A549 (cell line): ENCODE measurements at regions not wholly inside any gene's neighbourhood (a gene's known extent, or its start where the extent isn't known, plus 50 kb on each side); places are given as distances from the start of the nearest gene placed in this dataset.

Experiments
- ATAC-seq, 2 experiments: fragments of 200-7000 bp in 1 of 2; fragments of >200 bp in 1 of 2; cut with Nextera tagmentation in 1 of 2; cut with Tn5 transposase in 1 of 2; 3 replicates each; pipeline versions ENCODE4 v1.8.0 to v1.9.1; 2018 to 2020; ENCODE audit warnings: mild to moderate bottlenecking in 1 of 2, moderate library complexity in 1 of 2
- CTCF ChIA-PET: fragments of 300-600 bp; sonication (Branson Sonifier 250); formaldehyde crosslinking; extraction: SDS; loops from one replicate; lab custom pipeline; 2021; ENCODE audit warnings: antibody characterized with exemption, inconsistent platforms; lab: Yijun Ruan, JAX
- POLR2A ChIA-PET: fragments of 350-600 bp; formaldehyde crosslinking; extraction: SDS; loops from one replicate; lab custom pipeline; 2021; ENCODE audit warnings: antibody characterized with exemption, inconsistent platforms; lab: Yijun Ruan, JAX
- DNase-seq, 2 experiments: peaks; one replicate each; pipeline versions ENCODE4 v3.0.0 to v3.0.0-alpha.2; 2011 to 2016; ENCODE audit warnings: low read depth in 1 of 2, low spot score in 1 of 2
- FAIRE-seq: peaks from 2 replicates; lab custom pipeline; 2011; peaks lifted over from hg19 to GRCh38; lab: Jason Lieb, UNC
- H3K27ac ChIP-seq, 2 experiments: fragments of >200 bp; sonication (Bioruptor Twin); formaldehyde crosslinking; 3 replicates each; pipeline ENCODE4 v1.5.1; 2016 to 2017
- H3K4me1 ChIP-seq: fragments of >200 bp; sonication (Bioruptor Twin); formaldehyde crosslinking; 3 replicates; pipeline ENCODE4 v1.6.1; 2016
- H3K4me2 ChIP-seq: fragments of >200 bp; sonication (Bioruptor Twin); formaldehyde crosslinking; 3 replicates; pipeline ENCODE4 v1.6.1; 2016
- H3K4me3 ChIP-seq: fragments of >200 bp; sonication (Bioruptor Twin); formaldehyde crosslinking; 3 replicates; pipeline ENCODE4 v1.5.1; 2016
- H3K9me3 ChIP-seq: fragments of >200 bp; sonication (Bioruptor Twin); formaldehyde crosslinking; 3 replicates; pipeline ENCODE4 v1.6.1; 2016
- ATOH8 ChIP-seq: fragments of 250-450 bp; sonication (Bioruptor Pico); IDR thresholded peaks from 2 replicates; pipeline ENCODE4 v1.5.0; 2020; ENCODE audit warnings: low read depth, mild to moderate bottlenecking, moderate library complexity
- CHD4 ChIP-seq: fragments of 200-600 bp; sonication (generic); IDR thresholded peaks from 2 replicates; pipeline ENCODE4 v1.6.1; 2016; ENCODE audit warnings: antibody characterized with exemption, mild to moderate bottlenecking, borderline replicate concordance
- CTCF ChIP-seq: fragments of >200 bp; sonication (Bioruptor Twin); formaldehyde crosslinking; IDR thresholded peaks from 3 replicates; pipeline ENCODE4 v1.5.1; 2016
- E2F6 ChIP-seq: IDR thresholded peaks from 2 replicates; pipeline ENCODE4 v1.6.1; 2012; ENCODE audit warnings: low read depth, borderline replicate concordance
- ELK1 ChIP-seq: fragments of 150-350 bp; IDR thresholded peaks from 2 replicates; pipeline ENCODE4 v1.6.1; 2014; ENCODE audit warnings: low read depth, mild to moderate bottlenecking, low read length
- EP300 ChIP-seq, 2 experiments: fragments of >200 bp; sonication (Bioruptor Twin); formaldehyde crosslinking; IDR thresholded peaks; 2 replicates in 1 of 2; 3 replicates in 1 of 2; pipeline ENCODE4 v1.6.1; 2016 to 2017
- FOSB ChIP-seq: fragments of 250-450 bp; sonication (Bioruptor Pico); IDR thresholded peaks from 2 replicates; pipeline ENCODE4 v1.5.0; 2020; ENCODE audit warnings: mild to moderate bottlenecking, moderate library complexity
- HEYL ChIP-seq: fragments of 250-450 bp; sonication (Bioruptor Pico); IDR thresholded peaks from 2 replicates; pipeline ENCODE4 v1.8.0; 2021; ENCODE audit warnings: mild to moderate bottlenecking, moderate library complexity
- HMGXB4 ChIP-seq: fragments of 250-450 bp; sonication (Bioruptor Pico); IDR thresholded peaks from 2 replicates; pipeline ENCODE4 v1.5.0; 2021; ENCODE audit warnings: mild to moderate bottlenecking, moderate library complexity, borderline replicate concordance
- HOXB13 ChIP-seq: fragments of 250-450 bp; sonication (Bioruptor Pico); IDR thresholded peaks from 2 replicates; pipeline ENCODE4 v1.5.0; 2020; ENCODE audit warnings: low read depth, mild to moderate bottlenecking, moderate library complexity
- HOXB5 ChIP-seq: fragments of 250-450 bp; sonication (Bioruptor Pico); IDR thresholded peaks from 2 replicates; pipeline ENCODE4 v1.5.0; 2020; ENCODE audit warnings: mild to moderate bottlenecking, moderate library complexity
- JUN ChIP-seq, 2 experiments: fragments of >200 bp; sonication (Bioruptor Twin); formaldehyde crosslinking; IDR thresholded peaks; 2 replicates in 1 of 2; 3 replicates in 1 of 2; pipeline ENCODE4 v1.6.1; 2016 to 2017
- KDM1A ChIP-seq: fragments of 200-600 bp; sonication (generic); IDR thresholded peaks from 2 replicates; pipeline ENCODE4 v1.6.1; 2016; ENCODE audit warnings: low read depth, mild to moderate bottlenecking
- KDM5A ChIP-seq: fragments of 200-600 bp; sonication (generic); IDR thresholded peaks from 2 replicates; pipeline ENCODE4 v1.6.1; 2016; ENCODE audit warnings: antibody characterized with exemption, mild to moderate bottlenecking
- MAZ ChIP-seq: fragments of 150-350 bp; IDR thresholded peaks from 2 replicates; pipeline ENCODE4 v1.6.1; 2014; ENCODE audit warnings: antibody characterized with exemption, low read depth, low read length, borderline replicate concordance
- MYC ChIP-seq: IDR thresholded peaks from 2 replicates; pipeline ENCODE4 v1.6.1; 2012; ENCODE audit warnings: mild to moderate bottlenecking, inconsistent platforms, low read length, improper control_type of control experiment, borderline replicate concordance
- NFE2L2 ChIP-seq: fragments of 150-350 bp; conservative IDR thresholded peaks from 2 replicates; pipeline ENCODE4 v1.6.1; 2014; ENCODE audit warnings: low read length
- POLR2A ChIP-seq: IDR thresholded peaks from 2 replicates; pipeline ENCODE4 v1.6.1; 2012; ENCODE audit warnings: mild to moderate bottlenecking, low read length
- POLR2AphosphoS2 ChIP-seq: conservative IDR thresholded peaks from 2 replicates; pipeline ENCODE4 v1.6.1; 2012; ENCODE audit warnings: low read length, improper control_type of control experiment, inconsistent platforms
- RAD21 ChIP-seq, 2 experiments: fragments of >200 bp in 1 of 2; sonication (Bioruptor Twin) in 1 of 2; formaldehyde crosslinking in 1 of 2; IDR thresholded peaks in 1 of 2; conservative IDR thresholded peaks in 1 of 2; 2 replicates in 1 of 2; 3 replicates in 1 of 2; pipeline ENCODE4 v1.6.1; 2012 to 2018; ENCODE audit warnings: inconsistent platforms in 1 of 2
- SMC3 ChIP-seq: fragments of >200 bp; sonication (Bioruptor Twin); formaldehyde crosslinking; IDR thresholded peaks from 3 replicates; pipeline ENCODE4 v1.6.1; 2018; ENCODE audit warnings: inconsistent platforms
- TP53 ChIP-seq: fragments of 250-450 bp; sonication (Bioruptor Pico); IDR thresholded peaks from 2 replicates; pipeline ENCODE4 v1.5.0; 2021; ENCODE audit warnings: mild to moderate bottlenecking, moderate library complexity
- ZFP36 ChIP-seq: fragments of 450-650 bp; IDR thresholded peaks from 2 replicates; pipeline ENCODE4 v1.6.1; 2014; ENCODE audit warnings: borderline replicate concordance; ENCODE audit not compliant: partially characterized antibody
- WGBS: methylation state at CpG from one replicate; pipeline ENCODE4 v1.1.6; 2017; ENCODE audit errors: missing lambda C conversion rate; 5-methylcytosine and 5-hydroxymethylcytosine counted together

- no peak overlapping the region; the same call in 2 of the 3 replicates for H3K4me2 ChIP-seq
- POLR2A ChIA-PET, result no interaction called here
- no peak overlapping the region for H3K4me3 ChIP-seq
- TF ChIP-seq MYC (no peak), KDM1A (no peak), CHD4 (no peak), ATOH8 (CRISPR knock-in tag) (no peak), POLR2A (no peak), POLR2AphosphoS2 (no peak), KDM5A (no peak), ELK1 (no peak), NFE2L2 (no peak), CTCF (no peak), HOXB5 (CRISPR knock-in tag) (no peak), SMC3 (no peak), RAD21 (conservative IDR thresholded peaks at IDR 0.05 in 1 of 2, IDR thresholded peaks at IDR 0.05 in 1 of 2) (no peak)
- DNase-seq, result peak in 1 of 2 experiments; percentile 20
- H3K9me3 ChIP-seq, result peaks cover 4% of the 10 kb centered on the region; the same call in 1 of the 3 replicates
- CTCF ChIA-PET, result no interaction called here
- H3K4me1 ChIP-seq, result peaks cover 26% of the 10 kb centered on the region; the same call in 2 of the 3 replicates
- FAIRE-seq, result no peak
- 82% methylated on average over 7 of the region's 7 CpGs for WGBS
- 0 out of 6 replicates have a peak overlapping the region, but pooled peaks of 1 of the 2 experiments have one; percentile 31 for H3K27ac ChIP-seq
- peak; percentile 43 to 60; a peak in 3 of 6 replicates for ATAC-seq
These were observed 473.7 kb upstream of the JARID2 start for GRCh38 chr6:14772188-14772587.

GRCh38 chr6:14775528-14775927, 470.3 kb upstream of the JARID2 start:
- FAIRE-seq, result no peak
- WGBS, result 82% methylated on average over 1 of the region's 1 CpG
- no peak for ATAC-seq
- Histone ChIP-seq H3K9me3 (peaks cover 4% of the 10 kb centered on the region; the same call in 1 of the 3 replicates), H3K27ac (peak overlapping the region in 1 of 2 experiments; percentile 43; a peak in 3 of 6 replicates), H3K4me2 (peak overlapping the region; percentile 85; the same call in 2 of the 3 replicates), H3K4me3 (no peak overlapping the region), H3K4me1 (peaks cover 33% of the 10 kb centered on the region; the same call in 2 of the 3 replicates)
- ChIA-PET POLR2A (no interaction called here), CTCF (interaction anchor here (0.6 kb wide), 1 partner anchor 9 kb away, joined by 5 read pairs; no protein-coding TSS in a partner anchor)
- DNase-seq, result no peak
- TF ChIP-seq POLR2A (no peak), JUN (IDR thresholded peaks at IDR 0.05) (no peak), FOSB (CRISPR knock-in tag) (no peak), TP53 (no peak), KDM1A (no peak), MAZ (no peak), E2F6 (no peak), ZFP36 (no peak), ELK1 (no peak), HEYL (CRISPR knock-in tag) (no peak), EP300 (IDR thresholded peaks at IDR 0.05) (no peak), CTCF (no peak), HMGXB4 (no peak), HOXB13 (CRISPR knock-in tag) (no peak)
